GM18907 (cell line): ENCODE measurements at regions not wholly inside any gene's neighbourhood (a gene's known extent, or its start where the extent isn't known, plus 50 kb on each side); places are given as distances from the start of the nearest gene placed in this dataset.

ENCODE experiments used
- ATAC-seq: cut with Tn5 transposase; IDR thresholded peaks from one replicate; pipeline ENCODE4 v1.9.1; 2021; ENCODE audit warnings: mild to moderate bottlenecking, moderate library complexity; ENCODE audit not compliant: unreplicated experiment

- ATAC-seq: no peak
Observed at GRCh38 chr6:12420626-12421025, 130.5 kb downstream of the EDN1 start.

GRCh38 chr6:12421596-12421995 lies 131.4 kb downstream of the EDN1 start:
- no peak for ATAC-seq

GRCh38 chr6:12422848-12423247 lies 132.7 kb downstream of the EDN1 start:
- no peak for ATAC-seq

GRCh38 chr6:12423832-12424231 lies 133.7 kb downstream of the EDN1 start:
- no peak for ATAC-seq

- ATAC-seq: no peak
Observed at GRCh38 chr6:12426121-12426520, 136.0 kb downstream of the EDN1 start.

GRCh38 chr6:12431023-12431422 lies 140.9 kb downstream of the EDN1 start:
- no peak for ATAC-seq

GRCh38 chr6:12436224-12436623 lies 146.1 kb downstream of the EDN1 start:
- ATAC-seq: no peak

- ATAC-seq: no peak
Observed at GRCh38 chr6:12436683-12437082, 146.5 kb downstream of the EDN1 start.

- no peak for ATAC-seq
Observed at GRCh38 chr6:12439296-12439695, 149.1 kb downstream of the EDN1 start.

- no peak for ATAC-seq
Observed at GRCh38 chr6:12440981-12441380, 150.8 kb downstream of the EDN1 start.

GRCh38 chr6:12442455-12442854 lies 152.3 kb downstream of the EDN1 start:
- ATAC-seq: no peak

GRCh38 chr6:12446394-12446793 lies 156.2 kb downstream of the EDN1 start:
- ATAC-seq: no peak

- ATAC-seq: no peak
Observed at GRCh38 chr6:12449447-12449846, 159.3 kb downstream of the EDN1 start.

GRCh38 chr6:12450467-12450866 lies 160.3 kb downstream of the EDN1 start:
- ATAC-seq: no peak

- no peak for ATAC-seq
Observed at GRCh38 chr6:12456343-12456742, 166.2 kb downstream of the EDN1 start.

- ATAC-seq: no peak
Observed at GRCh38 chr6:12457094-12457493, 166.9 kb downstream of the EDN1 start.

- ATAC-seq: no peak
Observed at GRCh38 chr6:12458558-12458957, 168.4 kb downstream of the EDN1 start.

- no peak for ATAC-seq
Observed at GRCh38 chr6:12459945-12460661, 169.9 kb downstream of the EDN1 start.

GRCh38 chr6:12467706-12468670 lies 177.8 kb downstream of the EDN1 start:
- no peak for ATAC-seq

- ATAC-seq: no peak
Observed at GRCh38 chr6:12472601-12473038, 182.5 kb downstream of the EDN1 start.

- ATAC-seq: no peak
Observed at GRCh38 chr6:12473494-12473893, 183.3 kb downstream of the EDN1 start.
